IPS-18a (cell line): ENCODE measurements at regions not wholly inside any gene's neighbourhood (a gene's known extent, or its start where the extent isn't known, plus 50 kb on each side); places are given as distances from the start of the nearest gene placed in this dataset.
"Not testable (repeated sequence)": the region's sequence is repeated elsewhere in the genome, so short reads cannot be mapped to it uniquely, and the experiment has no call there.

Experiments
- H3K27ac ChIP-seq: one replicate; pipeline ENCODE4 v1.5.1; 2013; ENCODE audit warnings: low read length
- H3K27me3 ChIP-seq: one replicate; pipeline ENCODE4 v1.6.1; 2013; ENCODE audit warnings: mild to moderate bottlenecking, low read length; ENCODE audit not compliant: control insufficient read depth, insufficient read depth
- H3K36me3 ChIP-seq: one replicate; pipeline ENCODE4 v1.6.1; 2013; ENCODE audit warnings: low read depth, low read length; ENCODE audit not compliant: control insufficient read depth
- H3K4me1 ChIP-seq: one replicate; pipeline ENCODE4 v1.6.1; 2013; ENCODE audit warnings: low read depth, low read length; ENCODE audit not compliant: control insufficient read depth
- H3K4me3 ChIP-seq: one replicate; pipeline ENCODE4 v1.5.1; 2013; ENCODE audit warnings: low read length
- H3K9ac ChIP-seq: one replicate; pipeline ENCODE4 v1.6.1; 2013; ENCODE audit warnings: mild to moderate bottlenecking, low read length, moderate library complexity
- H3K9me3 ChIP-seq: one replicate; pipeline ENCODE4 v1.6.1; 2013; ENCODE audit warnings: low read depth, low read length; ENCODE audit not compliant: control insufficient read depth

- Histone ChIP-seq H3K4me3 (no peak overlapping the region), H3K27me3 (no peaks in the 10 kb centered on the region)
These were observed 92.8 kb upstream of the SLCO6A1 start for GRCh38 chr5:102591650-102592049.

GRCh38 chr5:102592586-102592985 is 93.8 kb upstream of the SLCO6A1 start:
- not testable (repeated sequence) for H3K36me3 ChIP-seq, H3K4me1 ChIP-seq, H3K4me3 ChIP-seq, H3K27ac ChIP-seq, H3K9me3 ChIP-seq, H3K9ac ChIP-seq, H3K27me3 ChIP-seq

More at GRCh38 chr5:102591650-102592049, 92.8 kb upstream of the SLCO6A1 start:
- Histone ChIP-seq H3K9me3 (peaks cover 6% of the 10 kb centered on the region), H3K27ac (no peak overlapping the region), H3K4me1 (peaks cover 7% of the 10 kb centered on the region), H3K9ac (no peak overlapping the region), H3K36me3 (no peaks in the 10 kb centered on the region)

GRCh38 chr5:102594192-102594591 is 95.4 kb upstream of the SLCO6A1 start:
- Histone ChIP-seq H3K36me3 (no peaks in the 10 kb centered on the region), H3K9ac (no peak overlapping the region), H3K9me3 (peaks cover 6% of the 10 kb centered on the region), H3K4me3 (no peak overlapping the region), H3K27ac (no peak overlapping the region), H3K4me1 (peaks cover 7% of the 10 kb centered on the region), H3K27me3 (no peaks in the 10 kb centered on the region)

GRCh38 chr5:102595332-102595731 is 96.5 kb upstream of the SLCO6A1 start:
- Histone ChIP-seq H3K9ac (no peak overlapping the region), H3K27ac (no peak overlapping the region), H3K4me1 (no peaks in the 10 kb centered on the region), H3K36me3 (no peaks in the 10 kb centered on the region), H3K27me3 (no peaks in the 10 kb centered on the region), H3K9me3 (peaks cover 6% of the 10 kb centered on the region), H3K4me3 (no peak overlapping the region)

GRCh38 chr5:102596113-102596512 is 97.3 kb upstream of the SLCO6A1 start:
- Histone ChIP-seq H3K9me3 (peaks cover 6% of the 10 kb centered on the region), H3K4me1 (no peaks in the 10 kb centered on the region), H3K36me3 (no peaks in the 10 kb centered on the region), H3K4me3 (no peak overlapping the region), H3K27ac (no peak overlapping the region), H3K27me3 (no peaks in the 10 kb centered on the region), H3K9ac (no peak overlapping the region)

GRCh38 chr5:102596951-102597350 is 98.2 kb upstream of the SLCO6A1 start:
- peaks cover 6% of the 10 kb centered on the region for H3K9me3 ChIP-seq
- no peak overlapping the region for H3K27ac ChIP-seq
- no peak overlapping the region for H3K4me3 ChIP-seq
- H3K27me3 ChIP-seq = no peaks in the 10 kb centered on the region
- H3K36me3 ChIP-seq = no peaks in the 10 kb centered on the region
- H3K4me1 ChIP-seq = no peaks in the 10 kb centered on the region
- H3K9ac ChIP-seq = no peak overlapping the region

GRCh38 chr5:102599289-102599688 is 100.5 kb upstream of the SLCO6A1 start:
- Histone ChIP-seq H3K36me3 (no peaks in the 10 kb centered on the region), H3K27ac (no peak overlapping the region), H3K9ac (no peak overlapping the region)

GRCh38 chr5:102600964-102601363 is 102.2 kb upstream of the SLCO6A1 start:
- Histone ChIP-seq H3K27me3 (no peaks in the 10 kb centered on the region), H3K9ac (no peak overlapping the region), H3K36me3 (no peaks in the 10 kb centered on the region), H3K4me1 (peaks cover 9% of the 10 kb centered on the region), H3K4me3 (no peak overlapping the region), H3K27ac (no peak overlapping the region), H3K9me3 (no peaks in the 10 kb centered on the region)

More at GRCh38 chr5:102599289-102599688, 100.5 kb upstream of the SLCO6A1 start:
- H3K4me3 ChIP-seq = no peak overlapping the region
- peaks cover 5% of the 10 kb centered on the region for H3K9me3 ChIP-seq
- H3K4me1 ChIP-seq = peaks cover 9% of the 10 kb centered on the region
- no peaks in the 10 kb centered on the region for H3K27me3 ChIP-seq

- no peak overlapping the region for H3K4me3 ChIP-seq
- H3K27ac ChIP-seq = no peak overlapping the region
- peaks cover 9% of the 10 kb centered on the region for H3K4me1 ChIP-seq
- H3K9me3 ChIP-seq = no peaks in the 10 kb centered on the region
- H3K36me3 ChIP-seq = no peaks in the 10 kb centered on the region
- H3K27me3 ChIP-seq = no peaks in the 10 kb centered on the region
- no peak overlapping the region for H3K9ac ChIP-seq
These were observed 104.9 kb upstream of the SLCO6A1 start for GRCh38 chr5:102603670-102604069.

GRCh38 chr5:102608414-102608813 is 109.6 kb upstream of the SLCO6A1 start:
- Histone ChIP-seq H3K9ac (no peak overlapping the region), H3K27ac (no peak overlapping the region), H3K9me3 (no peaks in the 10 kb centered on the region), H3K27me3 (no peaks in the 10 kb centered on the region), H3K4me1 (peaks cover 4% of the 10 kb centered on the region), H3K36me3 (no peaks in the 10 kb centered on the region), H3K4me3 (no peak overlapping the region)

- Histone ChIP-seq H3K9me3 (no peaks in the 10 kb centered on the region), H3K27ac (no peak overlapping the region), H3K9ac (no peak overlapping the region), H3K27me3 (no peaks in the 10 kb centered on the region), H3K4me1 (no peaks in the 10 kb centered on the region), H3K36me3 (no peaks in the 10 kb centered on the region), H3K4me3 (no peak overlapping the region)
These were observed 112.5 kb upstream of the SLCO6A1 start for GRCh38 chr5:102611312-102611711.

GRCh38 chr5:102613661-102614060 is 114.9 kb upstream of the SLCO6A1 start:
- no peak overlapping the region for H3K4me3 ChIP-seq
- H3K9ac ChIP-seq = no peak overlapping the region
- H3K9me3 ChIP-seq = no peaks in the 10 kb centered on the region
- H3K36me3 ChIP-seq = no peaks in the 10 kb centered on the region
- no peaks in the 10 kb centered on the region for H3K4me1 ChIP-seq
- no peak overlapping the region for H3K27ac ChIP-seq
- H3K27me3 ChIP-seq = no peaks in the 10 kb centered on the region
